K562 (cell line): ENCODE measurements at regions not wholly inside any gene's neighbourhood (a gene's known extent, or its start where the extent isn't known, plus 50 kb on each side); places are given as distances from the start of the nearest gene placed in this dataset.

Source experiments
- ATAC-seq: fragments of 200-7000 bp; cut with Tn5 transposase; 3 replicates; pipeline ENCODE4 v1.9.1; 2020; ENCODE audit warnings: moderate library complexity
- BruUV-seq: library from RNA; stranded (reverse); fragments of 400-500 nt; replicated peaks from 2 replicates; lab custom pipeline; 2021; lab: Mats Ljungman, UMichigan
- CTCF ChIA-PET: fragments of 300-600 bp; formaldehyde crosslinking; extraction: SDS; loops from one replicate; lab custom pipeline; 2021; ENCODE audit warnings: low intra/inter-chr PET ratio; lab: Yijun Ruan, JAX
- POLR2A ChIA-PET: fragments of 300-600, 350-650 bp; sonication (Branson Sonifier 250); formaldehyde crosslinking; extraction: SDS; loops from one replicate; lab custom pipeline; 2021; ENCODE audit warnings: antibody characterized with exemption, inconsistent platforms; lab: Yijun Ruan, JAX
- DNase-seq, 4 experiments: peaks; one replicate each; pipeline versions ENCODE4 v3.0.0 to v3.0.0-alpha.2; 2011 to 2018; ENCODE audit warnings: low spot score in 3 of 4, mixed read lengths in 3 of 4; ENCODE audit errors: extremely low read depth in 1 of 4
- FAIRE-seq: peaks from 2 replicates; lab custom pipeline; 2011; peaks lifted over from hg19 to GRCh38; lab: Jason Lieb, UNC
- H2AFZ ChIP-seq: 2 replicates; pipeline ENCODE4 v1.6.0; 2011; ENCODE audit warnings: low read depth, low read length, control low read depth, inconsistent platforms
- H3K27ac ChIP-seq: fragments of 200-600 bp; 3 replicates; pipeline ENCODE4 v1.8.0; 2011; ENCODE audit warnings: low read depth, mild to moderate bottlenecking, control low read depth, inconsistent platforms, low read length, moderate library complexity, mixed read lengths; ENCODE audit errors: extremely low read depth
- H3K27me3 ChIP-seq, 2 experiments: fragments of 300-600 bp in 1 of 2; 2 replicates in 1 of 2; 3 replicates in 1 of 2; pipeline versions ENCODE4 v1.6.0 to v1.8.0; 2011; ENCODE audit warnings: inconsistent platforms in 2 of 2, low read length in 2 of 2, mild to moderate bottlenecking in 1 of 2, mixed read lengths in 1 of 2, moderate library complexity in 1 of 2; ENCODE audit not compliant: control insufficient read depth in 2 of 2, insufficient read depth in 2 of 2
- H3K36me3 ChIP-seq: fragments of 300-600 bp; 3 replicates; pipeline ENCODE4 v1.8.0; 2011; ENCODE audit warnings: mild to moderate bottlenecking, low read length, inconsistent platforms; ENCODE audit not compliant: control insufficient read depth, insufficient read depth
- H3K4me1 ChIP-seq, 2 experiments: fragments of 200-600 bp in 1 of 2; replicated peaks in 1 of 2; 2 replicates in 1 of 2; 3 replicates in 1 of 2; pipeline versions ENCODE4 v1.5.1 to v1.8.0; 2011; ENCODE audit warnings: inconsistent platforms in 2 of 2, low read length in 2 of 2, mild to moderate bottlenecking in 1 of 2, mixed read lengths in 1 of 2, moderate library complexity in 1 of 2; ENCODE audit not compliant: control insufficient read depth in 2 of 2, insufficient read depth in 2 of 2
- H3K4me2 ChIP-seq: 2 replicates; pipeline ENCODE4 v1.6.1; 2011; ENCODE audit warnings: low read length, control low read depth, inconsistent platforms, mixed read lengths; ENCODE audit not compliant: insufficient read depth
- H3K4me3 ChIP-seq: fragments of 200-600 bp; sonication (generic), shearing (Covaris generic); 2 replicates; pipeline ENCODE4 v1.5.1; 2016; ENCODE audit warnings: control low read depth, inconsistent platforms
- H3K79me2 ChIP-seq: fragments of 200-600 bp; 3 replicates; pipeline ENCODE4 v1.8.0; 2011; ENCODE audit warnings: low read length, inconsistent platforms; ENCODE audit not compliant: control insufficient read depth, insufficient read depth
- H3K9ac ChIP-seq, 2 experiments: 2 replicates each; pipeline versions ENCODE4 v1.6.0 to v1.6.1; 2011; ENCODE audit warnings: low read depth in 2 of 2, low read length in 2 of 2, control low read depth in 1 of 2, inconsistent platforms in 1 of 2, mild to moderate bottlenecking in 1 of 2, mixed read lengths in 1 of 2; ENCODE audit not compliant: insufficient read depth in 1 of 2
- H3K9me1 ChIP-seq: one replicate; pipeline ENCODE4 v1.6.0; 2011; ENCODE audit warnings: inconsistent platforms, mild to moderate bottlenecking, low read length, moderate library complexity; ENCODE audit not compliant: control insufficient read depth, insufficient read depth
- H3K9me3 ChIP-seq: replicated peaks from 2 replicates; pipeline ENCODE4 v1.5.1; 2011; ENCODE audit warnings: low read depth, low read length, inconsistent platforms; ENCODE audit not compliant: control insufficient read depth, insufficient read depth
- H4K20me1 ChIP-seq: replicated peaks from 2 replicates; pipeline ENCODE4 v1.6.1; 2011; ENCODE audit warnings: low read length, inconsistent platforms, mixed read lengths; ENCODE audit not compliant: control insufficient read depth, insufficient read depth
- ARID3A ChIP-seq: IDR thresholded peaks from 2 replicates; pipeline ENCODE4 v1.6.1; 2012; ENCODE audit warnings: low read depth, low read length, improper control_type of control experiment, borderline replicate concordance
- ELF2 ChIP-seq: fragments of 250-450 bp; sonication (Bioruptor Pico); IDR thresholded peaks from 2 replicates; pipeline ENCODE4 v1.5.0; 2021; ENCODE audit warnings: mild to moderate bottlenecking
- OTX1 ChIP-seq: fragments of 450-650 bp; formaldehyde crosslinking; IDR thresholded peaks from 2 replicates; pipeline ENCODE4 v1.4.0; 2022; ENCODE audit warnings: mild to moderate bottlenecking
- POLR2H ChIP-seq: IDR thresholded peaks from 2 replicates; pipeline ENCODE4 v1.6.1; 2016; ENCODE audit warnings: missing genetic modification characterization, low read depth, mild to moderate bottlenecking, control low read depth, missing compliant biosample characterization, moderate library complexity
- SNIP1 ChIP-seq: fragments of 450-650 bp; IDR thresholded peaks from 2 replicates; pipeline ENCODE4 v1.7.1; 2017; ENCODE audit warnings: low read depth, mild to moderate bottlenecking
- WGBS: fragments of 100-300 bp; shearing (Covaris generic); methylation state at CpG from one replicate; pipeline ENCODE4 v1.1.6; 2016; ENCODE audit warnings: low coverage, mixed read lengths; ENCODE audit not compliant: insufficient coverage; ENCODE audit errors: missing lambda C conversion rate; 5-methylcytosine and 5-hydroxymethylcytosine counted together
- in situ Hi-C: fragments of 300-500 bp; cut with MboI; formaldehyde crosslinking; loops from 4 replicates; pipeline ENCODE4 v1.15.0; 2018; ENCODE audit warnings: inconsistent platforms, mixed read lengths
- intact Hi-C: fragments of 100-400 bp; cut with micrococcal nuclease; formaldehyde crosslinking; loops from 2 replicates; pipeline ENCODE4 v1.14.2; 2022

GRCh38 chr10:111446966-111447365, 370.1 kb downstream of the ADRA2A start:
- no peak for FAIRE-seq
- ChIA-PET CTCF (no interaction called here), POLR2A (no interaction called here)
- Histone ChIP-seq H3K4me3 (no peak overlapping the region), H4K20me1 (no peaks in the 10 kb centered on the region), H3K79me2 (no peaks in the 10 kb centered on the region), H3K9ac (no peak overlapping the region), H3K27me3 (no peaks in the 10 kb centered on the region), H3K9me3 (no peaks in the 10 kb centered on the region), H3K27ac (no peak overlapping the region), H3K4me2 (no peak overlapping the region), H3K9me1 (no peaks in the 10 kb centered on the region), H3K36me3 (no peaks in the 10 kb centered on the region), H3K4me1 (no peaks in the 10 kb centered on the region), H2AFZ (no peak overlapping the region)
- intact Hi-C loops: no loop called here
- no peak for ATAC-seq
- in situ Hi-C loops: no loop called here
- no peak for TF ChIP-seq ARID3A
- DNase-seq: no peak
- BruUV-seq: no TSS peak

- Histone ChIP-seq H3K9ac (no peak overlapping the region), H2AFZ (no peak overlapping the region), H3K9me1 (no peaks in the 10 kb centered on the region), H3K27me3 (no peaks in the 10 kb centered on the region), H3K79me2 (no peaks in the 10 kb centered on the region), H3K9me3 (no peaks in the 10 kb centered on the region), H3K4me1 (no peaks in the 10 kb centered on the region), H3K4me2 (no peak overlapping the region), H3K27ac (no peak overlapping the region), H3K4me3 (no peak overlapping the region), H3K36me3 (no peaks in the 10 kb centered on the region), H4K20me1 (no peaks in the 10 kb centered on the region)
- FAIRE-seq (no peak), ATAC-seq (no peak), DNase-seq (no peak)
- WGBS: 3% methylated on average over 2 of the region's 3 CpGs
- in situ Hi-C loops: no loop called here
- ChIA-PET POLR2A (no interaction called here), CTCF (no interaction called here)
- TF ChIP-seq ELF2 (CRISPR knock-in tag) (no peak), OTX1 (CRISPR knock-in tag) (no peak), SNIP1 (no peak), POLR2H (tag) (no peak)
- intact Hi-C loops: no loop called here
- no TSS peak for BruUV-seq
Measured at GRCh38 chr10:111452153-111452552, 375.3 kb downstream of the ADRA2A start.
